Keratinocyte (primary cell): ENCODE measurements at regions not wholly inside any gene's neighbourhood (a gene's known extent, or its start where the extent isn't known, plus 50 kb on each side); places are given as distances from the start of the nearest gene placed in this dataset.

ENCODE experiments used
- EZH2 ChIP-seq: IDR thresholded peaks from one replicate; pipeline ENCODE4 v1.6.1; 2012; ENCODE audit warnings: inconsistent platforms, mild to moderate bottlenecking, low read length, moderate library complexity
- TF ChIP-seq, protein P1 (sequence below), 3 experiments: IDR thresholded peaks in 1 of 3; conservative IDR thresholded peaks in 1 of 3; optimal IDR thresholded peaks in 1 of 3; 2 replicates in 2 of 3; 3 replicates in 1 of 3; pipeline versions ENCODE3 to v1.5.1; 2011; ENCODE audit warnings: low read length in 3 of 3, mild to moderate bottlenecking in 3 of 3, moderate library complexity in 2 of 3, control low read depth in 1 of 3, inconsistent platforms in 1 of 3; ENCODE audit not compliant: insufficient read depth in 2 of 3; ENCODE audit errors: extremely low read depth in 1 of 3

DNA sequence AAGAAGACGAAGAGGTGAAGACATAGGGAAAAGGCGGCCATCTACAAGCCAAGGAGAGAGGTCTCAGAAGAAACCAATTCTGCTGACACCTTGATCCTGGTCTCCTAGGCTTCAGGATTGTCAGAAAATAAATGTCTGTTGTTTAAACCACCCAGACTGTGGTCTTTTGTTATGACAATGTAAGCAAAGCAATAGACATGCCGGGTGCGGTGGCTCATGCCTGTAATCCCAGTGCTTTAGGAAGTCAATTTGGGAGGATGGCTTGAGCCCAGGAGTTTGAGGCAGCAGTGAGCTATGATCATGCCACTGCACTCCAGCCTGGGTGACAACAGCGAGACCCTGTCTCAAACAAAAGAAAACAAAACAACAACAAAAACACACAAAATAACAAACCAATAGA lies 64.4 kb downstream of the HAPSTR1 start:
- TF ChIP-seq, protein P1, sequence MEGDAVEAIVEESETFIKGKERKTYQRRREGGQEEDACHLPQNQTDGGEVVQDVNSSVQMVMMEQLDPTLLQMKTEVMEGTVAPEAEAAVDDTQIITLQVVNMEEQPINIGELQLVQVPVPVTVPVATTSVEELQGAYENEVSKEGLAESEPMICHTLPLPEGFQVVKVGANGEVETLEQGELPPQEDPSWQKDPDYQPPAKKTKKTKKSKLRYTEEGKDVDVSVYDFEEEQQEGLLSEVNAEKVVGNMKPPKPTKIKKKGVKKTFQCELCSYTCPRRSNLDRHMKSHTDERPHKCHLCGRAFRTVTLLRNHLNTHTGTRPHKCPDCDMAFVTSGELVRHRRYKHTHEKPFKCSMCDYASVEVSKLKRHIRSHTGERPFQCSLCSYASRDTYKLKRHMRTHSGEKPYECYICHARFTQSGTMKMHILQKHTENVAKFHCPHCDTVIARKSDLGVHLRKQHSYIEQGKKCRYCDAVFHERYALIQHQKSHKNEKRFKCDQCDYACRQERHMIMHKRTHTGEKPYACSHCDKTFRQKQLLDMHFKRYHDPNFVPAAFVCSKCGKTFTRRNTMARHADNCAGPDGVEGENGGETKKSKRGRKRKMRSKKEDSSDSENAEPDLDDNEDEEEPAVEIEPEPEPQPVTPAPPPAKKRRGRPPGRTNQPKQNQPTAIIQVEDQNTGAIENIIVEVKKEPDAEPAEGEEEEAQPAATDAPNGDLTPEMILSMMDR (optimal IDR thresholded peaks at IDR 0.05 in 1 of 3, IDR thresholded peaks at IDR 0.05 in 1 of 3, conservative IDR thresholded peaks at IDR 0.05 in 1 of 3; ENCODE audit: extremely low read depth in 1 of 3, insufficient read depth in 2 of 3, low read length in 3 of 3) = no peak
- TF ChIP-seq EZH2 = no peak
